Inferior parietal cortex (tissue), 1 donor: ENCODE measurements at regions not wholly inside any gene's neighbourhood (a gene's known extent, or its start where the extent isn't known, plus 50 kb on each side); places are given as distances from the start of the nearest gene placed in this dataset.
A peak's percentile ranks its signal among the peaks of the same experiment; 100 is the strongest.
"Not testable (repeated sequence)": the region's sequence is repeated elsewhere in the genome, so short reads cannot be mapped to it uniquely, and the experiment has no call there.

Experiments
- DNase-seq: peaks from one replicate; pipeline ENCODE4 v3.0.0-alpha.2; 2016; ENCODE audit errors: extremely low spot score

DNA sequence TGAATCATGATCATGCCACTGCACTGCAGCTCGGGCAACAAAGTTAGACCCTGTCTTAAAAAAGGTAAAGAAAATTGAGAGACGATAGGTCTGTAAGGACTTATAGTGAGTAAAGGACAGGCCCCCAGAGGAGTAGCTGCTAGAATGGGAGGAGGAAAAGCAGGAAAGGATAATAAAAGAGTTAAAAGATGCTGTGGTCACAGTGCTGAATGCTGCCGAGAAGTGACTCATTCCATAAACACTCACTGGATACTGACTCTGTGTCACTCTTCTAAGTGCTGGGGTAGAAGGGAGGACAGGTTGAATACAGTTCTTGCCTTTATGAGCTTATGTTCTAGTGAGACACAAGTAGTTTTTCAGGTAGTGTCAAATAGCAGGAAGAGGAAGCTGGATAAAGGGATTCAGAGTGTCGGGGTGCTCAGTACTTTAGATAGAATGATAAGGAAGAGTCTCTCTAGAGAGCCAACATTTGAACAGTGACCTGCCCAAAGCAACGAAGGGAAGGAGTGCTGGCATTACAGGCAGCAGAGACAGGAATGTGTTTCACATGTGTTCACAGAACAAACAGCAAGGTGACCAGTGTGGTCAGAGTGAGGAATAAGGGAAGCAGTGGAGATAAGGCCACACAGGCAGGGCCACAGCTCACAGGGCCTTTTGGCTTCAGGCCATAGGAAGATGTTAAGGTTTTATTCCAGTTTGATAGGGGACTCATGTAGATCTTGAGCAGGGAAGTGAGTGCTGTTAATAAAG lies 1240.5 kb downstream of the UQCRFS1 start:
- no peak for DNase-seq

DNA sequence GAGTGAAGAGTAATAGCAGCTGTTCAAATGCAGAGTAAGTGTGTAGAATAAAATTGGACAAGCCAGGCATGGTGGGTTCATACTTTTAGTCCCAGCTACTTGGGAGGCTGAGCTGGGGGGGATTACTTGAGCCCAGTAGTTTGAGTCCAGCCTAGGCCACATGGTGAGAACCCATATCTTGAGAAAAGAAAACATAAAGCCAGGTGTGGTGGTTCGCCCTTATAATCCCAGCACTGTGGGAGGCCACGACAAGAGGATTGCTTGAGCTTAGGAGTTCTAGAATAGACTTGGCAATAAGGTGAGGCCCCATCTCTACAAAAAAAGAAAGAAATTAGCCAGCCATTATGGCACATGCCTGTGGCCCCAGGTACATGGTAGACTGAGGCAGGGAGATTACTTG lies 1241.1 kb downstream of the UQCRFS1 start:
- no peak for DNase-seq

DNA sequence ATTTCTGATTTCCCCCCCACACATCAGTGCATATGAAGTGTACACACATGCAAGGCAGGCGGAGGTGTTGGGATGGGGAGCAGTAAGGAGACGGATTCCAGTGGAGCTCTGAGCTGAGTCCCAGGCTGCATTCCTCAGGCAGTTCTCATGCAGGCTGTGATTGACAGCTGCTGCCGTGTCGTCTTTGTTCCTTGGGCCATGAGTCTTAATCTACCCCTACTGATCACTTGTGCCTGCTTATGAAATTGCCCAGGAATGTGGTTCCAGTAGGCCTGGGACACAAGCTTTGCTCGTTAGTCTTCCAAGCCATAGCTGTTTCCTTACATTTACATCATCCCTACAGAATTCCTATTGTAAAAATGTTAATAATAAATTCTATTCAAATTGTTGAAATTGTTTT lies 1241.9 kb downstream of the UQCRFS1 start:
- DNase-seq: no peak

DNA sequence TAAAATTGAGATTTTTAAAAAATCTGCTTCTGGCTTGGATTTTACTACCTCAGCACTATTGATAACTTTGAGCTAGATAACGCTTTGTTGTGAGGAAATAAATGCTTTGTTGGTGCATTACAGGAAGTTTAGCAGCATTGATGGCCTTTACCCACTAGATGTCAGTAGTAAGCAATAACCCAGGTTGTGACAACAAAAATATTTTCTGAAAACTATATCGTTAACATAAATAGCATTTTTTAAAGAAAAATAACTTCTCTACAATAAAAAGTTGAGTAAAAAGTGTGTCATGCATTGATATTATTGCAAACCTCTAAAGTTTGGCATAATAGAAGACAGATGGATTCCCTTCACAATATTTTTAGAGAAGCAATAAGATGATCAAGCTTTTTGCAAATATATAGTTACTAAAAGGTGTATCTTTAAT lies 1246.5 kb downstream of the UQCRFS1 start:
- peak; percentile 43 for DNase-seq

DNA sequence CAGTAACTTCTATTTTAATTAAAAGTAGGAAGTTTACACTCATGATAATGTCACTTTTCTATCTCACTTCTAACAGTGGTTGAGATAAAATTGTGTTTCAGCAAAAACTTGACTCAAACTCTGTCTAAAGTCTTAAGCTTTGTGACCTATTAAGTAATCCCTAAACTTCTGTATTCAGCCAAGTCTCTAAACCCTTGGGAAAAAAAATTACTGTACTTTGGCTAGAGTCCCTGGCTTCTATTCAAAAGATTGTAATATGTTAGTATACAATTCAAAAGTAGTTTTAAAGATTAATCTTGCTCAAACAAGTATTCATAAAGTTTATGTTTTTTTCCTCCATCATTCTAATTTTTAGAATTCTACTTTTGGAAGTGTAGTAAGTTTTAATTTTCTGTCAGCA lies 1248.8 kb downstream of the UQCRFS1 start:
- DNase-seq: no peak

DNA sequence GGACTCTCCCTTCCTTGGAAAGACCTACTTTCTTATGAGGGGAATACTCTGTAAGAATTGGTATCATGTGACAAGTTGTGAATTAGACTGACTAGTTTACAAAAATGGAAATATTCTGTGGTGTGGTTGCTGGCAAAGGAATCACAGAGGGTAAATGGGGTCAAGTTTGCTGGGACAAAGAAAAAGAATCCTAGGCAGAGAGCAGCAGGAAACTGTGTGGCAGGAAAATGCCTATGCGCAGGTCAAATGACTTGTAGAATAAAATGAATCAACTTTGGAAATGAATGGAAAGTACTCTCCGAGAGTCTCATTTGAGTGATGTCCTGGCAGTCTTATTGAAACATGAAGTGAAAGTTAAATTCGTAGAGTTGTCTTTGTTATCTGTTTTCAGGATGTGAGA lies 1250.7 kb downstream of the UQCRFS1 start:
- no peak for DNase-seq

DNA sequence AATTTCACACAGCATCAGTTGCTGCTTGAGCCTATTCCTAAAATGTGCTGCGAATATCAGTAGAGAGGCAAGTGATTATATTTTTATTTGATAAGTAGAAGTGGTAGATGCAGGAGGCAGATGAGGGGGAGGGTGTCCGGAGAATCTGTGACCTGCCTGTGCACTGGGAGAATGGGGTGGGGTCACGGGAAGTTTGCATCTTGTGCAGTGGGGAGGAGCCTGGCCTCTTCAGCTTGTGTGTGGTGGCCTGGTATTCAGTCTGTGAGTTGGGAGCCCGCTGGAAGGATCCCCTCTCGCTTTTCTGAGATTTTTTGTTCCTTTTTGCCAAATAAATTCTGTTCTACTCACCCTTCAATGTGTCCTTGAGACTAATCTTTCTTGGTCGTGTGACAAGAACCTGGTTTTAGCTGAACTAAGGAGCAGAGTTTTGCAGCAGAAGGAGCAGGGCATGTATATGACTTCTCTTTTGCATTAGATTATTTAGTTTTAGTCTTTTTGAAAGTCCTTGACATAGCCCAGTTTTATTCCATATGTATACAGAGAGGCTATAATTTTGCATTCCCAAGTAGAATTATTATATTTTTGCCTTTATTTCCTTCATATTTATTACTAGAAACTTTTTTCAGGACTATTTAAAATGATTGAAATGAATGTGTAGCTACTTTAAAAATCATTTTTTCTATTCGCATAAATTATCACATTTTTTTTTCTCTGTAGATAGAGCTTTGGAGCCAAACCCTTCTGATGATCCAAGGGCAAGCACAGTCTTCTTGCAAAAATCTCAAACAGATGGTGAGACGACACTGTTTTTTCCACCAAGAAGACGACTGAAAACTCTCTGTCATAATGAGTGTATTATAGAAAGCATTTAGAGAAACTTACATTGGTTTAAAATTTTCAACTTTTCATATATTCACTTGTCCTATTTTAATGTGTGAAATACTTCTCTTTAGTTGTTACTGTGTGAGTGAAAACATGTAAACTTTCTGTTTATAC lies 1257.2 kb downstream of the UQCRFS1 start:
- DNase-seq: no peak

DNA sequence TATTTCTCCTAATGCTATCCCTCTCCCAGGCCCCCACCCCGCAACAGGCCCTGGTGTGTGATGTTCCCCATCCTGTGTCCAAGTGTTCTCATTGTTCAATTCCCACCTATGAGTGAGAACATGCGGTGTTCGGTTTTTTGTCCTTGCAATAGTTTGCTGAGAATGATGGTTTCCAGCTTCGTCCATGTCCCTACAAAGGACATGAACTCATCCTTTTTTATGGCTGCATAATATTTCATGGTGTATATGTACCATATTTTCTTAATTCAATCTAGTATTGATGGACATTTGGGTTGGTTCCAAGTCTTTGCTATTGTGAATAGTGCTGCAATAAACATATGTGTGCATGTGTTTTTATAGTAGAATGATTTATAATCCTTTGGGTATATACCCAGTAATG lies 1270.3 kb downstream of the UQCRFS1 start:
- not testable (repeated sequence) for DNase-seq

DNA sequence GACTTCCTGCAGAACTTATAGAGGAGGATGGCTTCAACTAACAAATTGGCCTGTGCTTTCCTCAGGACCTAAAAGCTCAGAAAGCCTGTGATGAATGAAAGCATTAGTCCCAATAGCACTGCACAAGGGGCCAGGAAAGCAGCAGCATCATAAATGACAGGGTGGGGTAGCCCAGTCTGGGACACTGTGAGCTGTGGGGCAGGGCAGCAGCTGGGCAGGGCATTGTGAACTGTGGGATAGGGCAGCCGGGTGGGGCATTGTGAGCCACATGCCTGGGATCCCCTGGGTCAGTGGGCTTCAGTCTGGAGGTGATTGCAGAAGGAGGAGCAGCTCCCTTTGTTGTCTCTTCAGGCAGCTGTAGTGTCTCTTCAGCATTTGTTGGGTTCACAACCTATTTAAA lies 1276.8 kb downstream of the UQCRFS1 start:
- DNase-seq: no peak

DNA sequence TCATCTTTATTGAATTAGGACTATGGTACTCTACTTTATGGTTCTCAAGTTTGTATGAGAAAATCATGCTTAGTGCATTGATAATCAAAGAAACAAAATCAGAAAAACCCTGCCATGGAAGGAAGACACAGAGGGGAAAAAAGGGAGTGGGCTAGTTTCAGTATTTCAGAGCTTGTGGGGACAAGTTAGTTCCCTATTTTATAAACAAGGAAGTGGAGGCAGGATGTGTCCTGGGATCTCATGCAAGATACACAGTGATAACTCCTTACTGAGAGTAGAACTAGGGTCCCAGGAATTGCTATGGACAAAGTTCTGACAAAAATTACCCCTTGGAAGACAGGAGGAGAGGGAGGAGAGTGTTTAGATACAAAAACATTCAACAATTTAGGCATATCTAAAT lies 1277.3 kb downstream of the UQCRFS1 start:
- no peak for DNase-seq

DNA sequence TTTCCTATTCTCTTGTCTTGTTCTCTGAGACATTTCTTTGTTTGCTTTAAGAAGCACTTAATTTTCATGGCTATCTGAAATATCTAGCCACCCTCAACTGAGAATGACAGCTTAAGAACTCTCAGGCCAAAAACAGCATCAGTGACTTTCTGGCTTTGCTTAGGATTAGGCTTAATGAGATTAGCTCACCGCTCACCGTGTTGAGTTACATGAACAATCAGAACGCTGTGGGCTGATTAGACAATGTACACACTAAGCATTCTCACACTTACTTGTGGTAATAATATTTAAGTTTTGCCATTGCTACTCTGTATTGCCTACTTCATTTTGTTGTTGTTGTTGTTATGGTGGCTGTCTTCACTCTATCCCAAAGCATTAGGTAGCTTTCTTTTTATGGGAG lies 1283.6 kb downstream of the UQCRFS1 start:
- DNase-seq: no peak

DNA sequence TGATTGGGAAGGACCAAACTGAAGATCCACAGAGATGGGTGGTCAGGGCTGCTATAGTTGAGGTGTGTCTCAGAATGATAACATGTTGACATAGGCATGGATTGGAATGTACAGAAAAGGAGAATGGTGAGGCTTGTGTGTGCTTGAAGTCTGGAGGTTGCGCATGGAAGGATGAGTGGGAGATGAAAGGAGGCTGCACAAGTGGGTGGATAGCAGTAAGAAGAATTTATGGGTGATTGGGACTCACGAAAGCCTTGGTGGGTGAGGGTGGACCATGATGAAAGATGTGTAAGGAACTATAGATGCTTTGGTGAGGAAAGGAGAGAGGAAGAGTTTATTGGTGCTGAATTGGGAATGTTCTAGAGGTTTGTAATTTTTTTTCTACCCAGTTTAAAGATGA lies 1287.7 kb downstream of the UQCRFS1 start:
- no peak for DNase-seq

DNA sequence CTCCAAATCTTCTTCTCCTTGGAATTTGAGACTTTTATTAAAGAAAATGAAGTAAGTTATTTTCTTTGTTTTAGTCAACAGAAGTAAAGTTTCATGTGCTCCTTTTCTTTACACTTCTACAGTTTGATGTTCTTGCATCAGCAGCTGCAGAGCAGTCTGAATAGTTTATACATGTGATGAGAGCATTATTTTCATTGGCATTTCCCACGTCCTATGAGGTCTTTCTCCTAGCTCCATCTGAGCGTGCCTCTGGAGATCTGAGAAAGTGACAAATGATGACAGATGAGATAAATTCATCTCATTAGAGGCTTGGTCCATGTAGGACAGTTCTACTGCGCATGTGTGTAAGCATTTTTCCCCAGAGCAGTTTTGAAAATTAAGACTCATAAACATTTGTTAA lies 1290.0 kb downstream of the UQCRFS1 start:
- no peak for DNase-seq

DNA sequence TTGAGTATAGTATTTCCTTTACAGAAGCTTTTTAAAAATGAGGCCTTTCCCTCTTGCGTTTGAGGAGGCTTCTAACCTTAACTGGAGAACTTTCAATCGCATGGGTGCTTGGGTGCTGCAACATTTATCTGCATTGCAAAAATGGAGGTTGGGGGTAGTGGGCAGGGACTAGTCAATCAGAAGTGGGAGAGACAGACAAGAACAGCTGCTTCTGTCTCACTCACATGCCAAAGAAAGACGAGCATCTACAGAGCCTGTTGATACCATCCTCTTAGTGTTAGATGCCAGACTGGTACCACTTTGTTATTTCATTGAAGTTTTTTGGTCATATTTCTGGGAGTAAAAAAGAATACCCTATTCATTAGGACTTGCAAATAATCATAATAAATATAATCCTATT lies 1292.2 kb downstream of the UQCRFS1 start:
- DNase-seq: no peak

DNA sequence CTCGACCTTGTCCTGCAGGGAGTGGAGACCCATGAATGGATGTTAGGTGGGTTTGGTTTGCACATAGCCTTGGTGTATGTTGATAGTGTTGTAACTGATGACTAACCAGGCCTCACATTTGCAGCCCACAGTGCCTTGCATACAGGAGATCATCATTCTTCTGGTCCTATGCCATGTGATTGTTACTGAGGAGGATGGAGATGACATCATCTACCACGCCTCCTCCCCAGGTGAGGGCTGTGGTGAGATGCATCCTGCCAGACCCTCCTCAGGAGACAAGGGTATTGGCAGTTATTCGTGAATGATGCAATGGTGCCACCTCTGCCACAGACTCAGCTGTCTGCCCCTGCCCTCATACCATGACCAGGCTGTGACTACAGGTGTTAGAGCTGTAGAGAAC lies 1294.1 kb downstream of the UQCRFS1 start:
- DNase-seq: no peak

DNA sequence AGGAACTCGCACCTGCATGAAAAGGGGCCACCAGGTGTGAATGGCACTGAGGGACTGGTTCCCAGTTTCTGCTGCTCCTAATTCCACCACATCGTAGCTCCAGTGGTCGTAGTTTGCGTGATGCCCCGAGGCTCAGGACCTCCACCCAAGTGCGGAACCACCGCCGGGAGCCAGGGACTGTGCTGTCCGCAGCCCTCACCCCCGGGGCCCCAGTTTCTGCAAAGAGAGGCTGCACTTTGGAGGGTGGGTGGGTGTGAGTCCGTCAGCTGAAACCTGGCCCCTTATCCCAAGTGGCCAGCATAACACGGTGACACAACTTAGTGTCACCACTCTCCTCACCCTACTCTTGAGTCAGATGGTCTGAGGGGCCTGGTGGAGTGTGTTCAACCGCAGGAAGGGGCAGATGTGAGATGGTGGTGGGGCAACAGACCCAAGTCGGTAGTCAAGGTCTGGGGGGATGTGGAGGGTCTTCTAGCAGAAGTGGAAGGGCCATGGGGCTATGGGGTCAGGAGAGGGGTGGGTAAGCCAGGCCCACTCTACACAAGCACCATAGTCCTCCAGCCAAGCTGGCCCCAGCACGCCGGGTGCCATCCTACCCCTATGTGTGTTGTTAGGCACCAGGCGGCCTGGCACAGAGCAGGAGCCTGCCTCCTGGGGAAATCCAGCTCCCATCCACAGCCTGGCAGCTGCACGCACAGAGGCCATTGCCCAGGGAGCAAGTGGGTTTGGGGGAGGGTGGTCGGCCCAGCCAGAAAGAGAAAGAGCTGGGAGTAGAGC lies 1301.6 kb downstream of the UQCRFS1 start:
- DNase-seq: no peak

DNA sequence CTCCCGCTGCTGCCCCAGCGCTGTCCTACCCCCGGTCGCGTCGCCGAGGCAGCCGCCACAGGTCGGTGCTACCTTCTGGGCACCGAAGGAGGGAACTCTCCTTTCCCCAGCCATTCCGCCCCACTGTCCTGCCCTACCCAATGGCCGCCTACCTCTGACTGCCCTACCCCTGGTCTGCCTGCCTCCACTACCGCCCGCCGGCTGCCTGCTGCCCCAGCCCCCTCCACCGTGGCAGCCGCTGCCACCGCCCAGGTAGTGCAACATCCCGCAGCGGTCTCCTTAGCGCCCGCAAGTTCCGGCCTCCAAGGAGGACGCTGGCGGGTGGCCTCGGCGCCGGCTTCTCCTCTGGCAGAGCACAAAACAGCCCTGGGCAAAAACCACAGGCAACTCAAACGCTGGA lies 1303.1 kb downstream of the UQCRFS1 start:
- DNase-seq: no peak

DNA sequence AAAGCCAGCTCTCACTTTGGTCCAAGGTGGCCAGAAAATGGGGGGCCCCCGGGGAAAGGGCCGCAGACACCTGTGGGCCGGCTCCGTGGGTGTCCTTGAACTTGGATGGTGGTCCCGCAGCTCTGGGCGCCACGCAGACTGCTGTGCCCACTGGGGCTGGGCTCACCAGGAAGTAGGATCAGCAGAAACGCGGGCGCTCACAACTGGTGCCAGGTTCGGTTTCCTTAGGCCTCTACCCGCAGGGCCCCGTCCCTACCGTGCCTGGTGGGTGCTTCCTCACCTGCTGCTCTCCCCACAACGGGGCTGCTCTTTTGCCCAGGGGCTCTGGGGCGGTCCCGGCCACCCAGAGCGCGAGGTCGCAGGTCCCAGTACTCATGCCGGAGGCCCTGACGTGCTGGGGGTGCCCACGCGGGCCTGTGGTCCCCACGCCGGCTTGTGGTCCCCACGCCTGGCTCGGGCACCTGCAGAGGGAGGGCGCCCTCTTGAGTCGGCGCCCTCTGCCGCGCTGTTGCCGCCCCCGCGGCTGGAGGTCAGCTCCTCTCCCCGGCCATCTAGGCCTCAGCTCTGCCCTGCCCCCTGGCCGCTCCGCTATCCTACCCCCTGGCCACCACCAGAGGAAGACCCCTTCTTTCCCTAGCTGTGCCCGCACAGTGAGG lies 1303.6 kb downstream of the UQCRFS1 start:
- no peak for DNase-seq

DNA sequence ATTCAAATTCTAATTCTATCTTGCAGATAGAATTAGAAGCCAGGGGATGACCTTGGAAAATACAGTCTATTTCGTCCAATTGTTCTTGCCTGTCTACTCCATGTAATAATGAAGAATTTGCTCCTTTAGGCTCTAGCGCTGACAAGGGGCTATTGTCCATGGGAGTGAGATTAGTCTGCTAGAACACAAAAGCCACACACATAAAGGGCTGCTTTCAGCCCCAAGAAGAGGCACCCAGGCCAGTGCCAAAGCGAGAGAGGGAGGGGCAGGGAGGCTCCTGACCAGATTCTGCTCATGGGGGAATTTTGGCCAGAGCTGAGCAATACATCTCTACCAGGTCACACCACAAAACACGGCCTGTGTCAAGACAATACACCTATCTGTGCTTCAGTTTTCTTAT lies 1306.9 kb downstream of the UQCRFS1 start:
- DNase-seq: peak; percentile 73

DNA sequence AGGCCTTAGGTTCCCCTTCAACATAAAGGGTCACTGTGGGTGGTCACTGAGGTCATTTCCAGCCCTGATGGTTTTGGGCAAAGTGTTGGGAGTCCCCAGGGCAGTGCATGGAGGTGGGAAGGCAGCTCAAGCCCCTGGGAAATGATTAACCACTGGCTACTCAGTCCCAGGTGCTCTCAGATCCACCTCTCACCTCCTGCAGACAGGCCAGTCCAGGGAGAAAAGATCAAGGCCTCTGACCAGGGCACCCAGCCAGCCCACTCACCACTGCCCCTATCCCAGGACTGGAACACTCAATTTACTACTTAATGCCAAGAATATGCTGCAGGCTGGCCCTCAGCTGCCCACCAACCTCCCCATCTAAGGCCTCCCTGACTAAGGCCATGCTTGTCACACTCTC lies 1307.9 kb downstream of the UQCRFS1 start:
- DNase-seq: no peak

DNA sequence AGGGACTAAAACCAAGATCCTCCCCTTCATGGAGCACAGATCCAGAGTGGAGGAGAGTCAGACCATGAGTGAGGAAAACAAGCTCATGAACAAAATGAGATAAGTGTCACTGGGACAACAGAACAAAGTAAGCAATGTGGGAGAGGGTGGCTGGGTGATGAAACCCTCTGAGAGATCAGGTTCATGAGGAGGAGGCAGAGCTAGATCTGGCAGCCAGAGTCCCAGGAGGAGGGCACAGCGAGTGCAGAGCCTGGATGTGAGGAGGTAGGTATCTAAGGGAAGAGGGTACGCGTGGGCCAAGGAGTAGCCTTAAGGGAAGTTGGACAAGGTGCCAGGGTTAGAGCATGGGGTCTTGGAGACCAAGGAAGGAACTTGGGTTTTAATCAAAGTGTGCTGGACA lies 1311.9 kb downstream of the UQCRFS1 start:
- DNase-seq: no peak

DNA sequence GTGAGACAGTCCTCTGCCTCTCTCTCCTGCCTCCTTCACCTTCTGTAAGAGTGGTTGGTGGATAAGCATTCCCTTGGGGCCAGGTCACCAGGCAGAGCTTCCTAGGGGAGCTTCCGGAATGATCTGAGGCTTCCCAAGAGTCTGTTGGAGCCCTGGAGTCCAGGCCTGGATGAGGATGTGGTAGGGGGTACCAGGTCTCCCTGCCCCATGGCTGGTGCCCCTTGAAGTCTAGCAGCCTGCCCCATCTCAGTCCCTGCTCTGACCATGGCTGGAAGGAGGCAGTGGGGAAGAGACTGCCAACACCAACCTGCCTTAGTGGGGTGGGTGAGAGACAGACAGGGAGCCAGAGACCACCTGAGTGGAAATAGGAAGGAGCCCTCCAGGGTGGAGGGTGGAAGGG lies 1316.9 kb downstream of the UQCRFS1 start:
- DNase-seq: no peak
